Endodermal cell (in vitro differentiated cells): ENCODE measurements at regions not wholly inside any gene's neighbourhood (a gene's known extent, or its start where the extent isn't known, plus 50 kb on each side); places are given as distances from the start of the nearest gene placed in this dataset.
"Not testable (repeated sequence)": the region's sequence is repeated elsewhere in the genome, so short reads cannot be mapped to it uniquely, and the experiment has no call there.

ENCODE experiments used
- DNase-seq: peaks from one replicate; pipeline ENCODE4 v3.0.0-alpha.2; 2017
- H3K27ac ChIP-seq: 2 replicates; pipeline ENCODE4 v1.5.1; 2013; ENCODE audit warnings: mild to moderate bottlenecking, low read depth, low read length, moderate library complexity
- H3K27me3 ChIP-seq: 2 replicates; pipeline ENCODE4 v1.6.1; 2013; ENCODE audit warnings: mild to moderate bottlenecking, low read length, moderate library complexity; ENCODE audit not compliant: insufficient read depth, control insufficient read depth, poor library complexity, severe bottlenecking
- H3K36me3 ChIP-seq: 2 replicates; pipeline ENCODE4 v1.7.0; 2013; ENCODE audit warnings: mild to moderate bottlenecking, low read length, moderate library complexity; ENCODE audit not compliant: control insufficient read depth, insufficient read depth
- H3K4me1 ChIP-seq: one replicate; pipeline ENCODE4 v1.7.0; 2013; ENCODE audit warnings: low read length; ENCODE audit not compliant: control insufficient read depth, insufficient read depth
- H3K4me3 ChIP-seq: 2 replicates; pipeline ENCODE4 v1.5.1; 2013; ENCODE audit warnings: mild to moderate bottlenecking, low read length, moderate library complexity
- H3K9ac ChIP-seq: 2 replicates; pipeline ENCODE4 v1.6.1; 2013; ENCODE audit warnings: mild to moderate bottlenecking, low read length, moderate library complexity; ENCODE audit not compliant: poor library complexity, severe bottlenecking; ENCODE audit errors: extremely low read depth
- H3K9me3 ChIP-seq: 2 replicates; pipeline ENCODE4 v1.6.1; 2013; ENCODE audit warnings: mild to moderate bottlenecking, low read length, moderate library complexity; ENCODE audit not compliant: control insufficient read depth
- H3K27ac Mint-ChIP-seq: 2 replicates; pipeline ENCODE4 v1.8.0; 2020; ENCODE audit warnings: mixed read lengths
- H3K27me3 Mint-ChIP-seq: 2 replicates; pipeline ENCODE4 v1.8.0; 2021; ENCODE audit warnings: mild to moderate bottlenecking, mixed read lengths; ENCODE audit not compliant: insufficient read depth
- H3K36me3 Mint-ChIP-seq: 2 replicates; pipeline ENCODE4 v1.8.0; 2020; ENCODE audit warnings: low read depth, mixed read lengths
- H3K4me1 Mint-ChIP-seq: 2 replicates; pipeline ENCODE4 v1.8.0; 2020; ENCODE audit warnings: mixed read lengths
- H3K4me3 Mint-ChIP-seq: 2 replicates; pipeline ENCODE4 v1.8.0; 2020; ENCODE audit warnings: mild to moderate bottlenecking, moderate library complexity, mixed read lengths
- H3K9me3 Mint-ChIP-seq: 2 replicates; pipeline ENCODE4 v1.8.0; 2020; ENCODE audit warnings: mild to moderate bottlenecking, mixed read lengths
- WGBS, 2 experiments: methylation state at CpG; one replicate each; pipeline versions ENCODE4 v1.1.5 to v1.1.7; 2013; ENCODE audit warnings: missing lambda C conversion rate in 2 of 2, mixed read lengths in 1 of 2; ENCODE audit not compliant: insufficient coverage in 1 of 2, insufficient read length in 1 of 2; 5-methylcytosine and 5-hydroxymethylcytosine counted together

DNA sequence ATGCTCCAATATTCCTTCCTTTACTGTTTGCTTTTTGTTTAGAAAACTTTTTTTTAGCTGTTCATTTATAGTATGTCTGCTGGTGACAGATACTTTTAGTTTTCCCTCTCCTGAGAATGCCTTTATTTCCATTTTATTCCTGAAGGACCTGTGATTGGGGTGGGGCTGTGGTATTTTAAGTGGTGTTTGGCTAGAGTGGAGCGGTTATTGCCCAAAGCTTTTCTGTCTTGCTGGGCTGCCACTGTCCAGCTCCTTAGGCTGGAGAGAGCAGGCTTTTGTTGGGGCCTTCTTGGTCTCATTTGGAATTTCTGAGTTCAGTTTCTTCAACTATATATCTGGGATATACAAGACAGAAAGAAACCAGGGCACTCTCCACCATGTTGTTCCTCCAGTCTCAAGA, 160.0 kb upstream of the PLGLB2 start:
- H3K27ac ChIP-seq, H3K4me3 Mint-ChIP-seq: not testable (repeated sequence)

DNA sequence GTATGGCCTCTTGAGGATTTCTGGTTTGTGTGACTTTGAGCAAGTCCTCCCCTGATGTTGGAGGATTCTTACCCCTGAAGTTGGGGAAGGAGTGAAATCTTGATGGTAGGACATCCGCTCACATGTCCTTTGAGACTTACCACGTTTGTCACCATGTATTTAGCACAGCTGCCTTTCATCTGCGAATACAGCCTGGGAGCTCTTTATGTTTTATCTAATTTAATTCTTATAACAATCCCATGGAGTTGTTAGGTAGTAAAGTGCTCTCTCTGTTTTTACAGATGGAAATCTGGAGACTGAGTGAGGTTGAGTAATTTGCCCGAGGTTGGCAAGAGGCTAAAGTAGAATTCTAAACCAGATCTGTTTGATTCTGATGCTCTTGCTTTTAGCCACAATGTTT, 154.9 kb upstream of the PLGLB2 start:
- DNase-seq, H3K9me3 ChIP-seq, H3K9me3 Mint-ChIP-seq, H3K27me3 Mint-ChIP-seq, H3K4me3 Mint-ChIP-seq, H3K4me3 ChIP-seq, H3K27ac Mint-ChIP-seq, H3K36me3 ChIP-seq, H3K4me1 Mint-ChIP-seq, H3K4me1 ChIP-seq, H3K9ac ChIP-seq, H3K27me3 ChIP-seq, H3K27ac ChIP-seq, H3K36me3 Mint-ChIP-seq: not testable (repeated sequence)
- 96% methylated on average over 3 of the region's 4 CpGs; no CpG with 5 or more reads in 1 of the 2 experiments for WGBS, 2 experiments

More for the DNA sequence above, 160.0 kb upstream of the PLGLB2 start:
- H3K27me3 ChIP-seq, H3K36me3 Mint-ChIP-seq, H3K4me3 ChIP-seq, H3K4me1 Mint-ChIP-seq, H3K36me3 ChIP-seq, H3K9me3 Mint-ChIP-seq, H3K9me3 ChIP-seq, H3K27me3 Mint-ChIP-seq, H3K9ac ChIP-seq, DNase-seq, H3K27ac Mint-ChIP-seq, H3K4me1 ChIP-seq: not testable (repeated sequence)
- no CpG with 5 or more reads among the region's 1 CpG for WGBS, 2 experiments

- not testable (repeated sequence) for H3K27ac ChIP-seq, H3K36me3 ChIP-seq, H3K9me3 Mint-ChIP-seq, H3K36me3 Mint-ChIP-seq, DNase-seq, H3K9me3 ChIP-seq, H3K27me3 ChIP-seq, H3K9ac ChIP-seq, H3K27ac Mint-ChIP-seq, H3K4me3 Mint-ChIP-seq, H3K4me3 ChIP-seq, H3K4me1 Mint-ChIP-seq, H3K4me1 ChIP-seq, H3K27me3 Mint-ChIP-seq
- WGBS, 2 experiments, result 94% methylated on average over 5 of the region's 10 CpGs; no CpG with 5 or more reads in 1 of the 2 experiments
Observed at GRCh38 chr2:87593784-87594610, 153.9 kb upstream of the PLGLB2 start.

GRCh38 chr2:87594611-87594992, 153.3 kb upstream of the PLGLB2 start:
- not testable (repeated sequence) for H3K36me3 ChIP-seq, H3K27ac ChIP-seq, H3K27me3 ChIP-seq, H3K4me1 ChIP-seq, H3K27me3 Mint-ChIP-seq, H3K4me3 Mint-ChIP-seq, H3K9ac ChIP-seq, H3K4me1 Mint-ChIP-seq, H3K9me3 Mint-ChIP-seq, H3K9me3 ChIP-seq, H3K4me3 ChIP-seq, DNase-seq, H3K36me3 Mint-ChIP-seq, H3K27ac Mint-ChIP-seq
- 75% methylated on average over 6 of the region's 7 CpGs; no CpG with 5 or more reads in 1 of the 2 experiments for WGBS, 2 experiments

- not testable (repeated sequence) for H3K4me1 Mint-ChIP-seq, H3K9ac ChIP-seq, H3K27ac Mint-ChIP-seq, H3K36me3 Mint-ChIP-seq, H3K27ac ChIP-seq, H3K9me3 ChIP-seq, H3K27me3 Mint-ChIP-seq, H3K9me3 Mint-ChIP-seq, H3K4me1 ChIP-seq, H3K4me3 Mint-ChIP-seq, H3K4me3 ChIP-seq, H3K27me3 ChIP-seq, H3K36me3 ChIP-seq, DNase-seq
- 91% methylated on average over 6 of the region's 6 CpGs; no CpG with 5 or more reads in 1 of the 2 experiments for WGBS, 2 experiments
Observed at GRCh38 chr2:87595017-87595416, 152.9 kb upstream of the PLGLB2 start.

DNA sequence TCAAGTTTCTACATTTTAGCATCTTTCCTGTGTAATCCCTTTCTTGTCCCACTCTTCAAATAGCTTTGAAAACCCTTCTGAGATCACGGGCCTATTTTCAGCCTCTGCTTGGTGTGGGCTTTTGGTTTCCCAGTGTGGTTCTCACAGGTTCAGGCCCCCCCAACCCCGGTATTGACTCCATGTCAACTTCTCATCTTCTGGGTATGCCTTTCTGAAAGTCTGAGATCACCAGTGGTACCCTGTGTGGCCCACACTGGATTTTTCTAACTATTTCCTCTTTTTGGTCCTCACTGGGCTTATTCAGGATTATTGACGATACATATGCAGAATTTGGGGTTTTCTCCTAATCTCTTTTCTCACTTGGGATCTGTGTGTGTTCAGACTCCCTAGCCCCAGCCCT, 146.9 kb upstream of the PLGLB2 start:
- not testable (repeated sequence) for H3K4me1 ChIP-seq, H3K9me3 Mint-ChIP-seq, H3K36me3 ChIP-seq, H3K36me3 Mint-ChIP-seq, DNase-seq, H3K4me1 Mint-ChIP-seq, H3K4me3 Mint-ChIP-seq, H3K27ac ChIP-seq, H3K4me3 ChIP-seq, H3K27ac Mint-ChIP-seq, H3K27me3 ChIP-seq, H3K9ac ChIP-seq, H3K9me3 ChIP-seq, H3K27me3 Mint-ChIP-seq
- no CpG with 5 or more reads among the region's 3 CpGs for WGBS, 2 experiments

GRCh38 chr2:87602118-87602517, 145.8 kb upstream of the PLGLB2 start:
- H3K27me3 ChIP-seq, H3K9me3 ChIP-seq, H3K36me3 ChIP-seq, H3K4me3 Mint-ChIP-seq, H3K27ac Mint-ChIP-seq, H3K4me3 ChIP-seq, H3K9me3 Mint-ChIP-seq, H3K36me3 Mint-ChIP-seq, H3K27ac ChIP-seq, H3K27me3 Mint-ChIP-seq, H3K9ac ChIP-seq, H3K4me1 ChIP-seq, DNase-seq, H3K4me1 Mint-ChIP-seq: not testable (repeated sequence)
- WGBS, 2 experiments, result no CpG with 5 or more reads among the region's 7 CpGs
